HEK293 (cell line): ENCODE measurements at regions not wholly inside any gene's neighbourhood (a gene's known extent, or its start where the extent isn't known, plus 50 kb on each side); places are given as distances from the start of the nearest gene placed in this dataset.

Source experiments
- CTCF ChIP-seq: fragments of 450-650 bp; formaldehyde crosslinking; IDR thresholded peaks from 2 replicates; pipeline ENCODE4 v1.5.1; 2016; ENCODE audit warnings: missing biosample characterization, missing genetic modification characterization
- SCRT2 ChIP-seq: fragments of 450-650 bp; formaldehyde crosslinking; IDR thresholded peaks from 2 replicates; pipeline ENCODE4 v1.5.1; 2016; ENCODE audit warnings: missing biosample characterization, missing genetic modification characterization
- TRIM28 ChIP-seq: IDR thresholded peaks from 2 replicates; pipeline ENCODE4 v1.6.1; 2011; ENCODE audit warnings: low read length, control low read depth, borderline replicate concordance
- ZBTB17 ChIP-seq: fragments of 450-650 bp; formaldehyde crosslinking; IDR thresholded peaks from 2 replicates; pipeline ENCODE4 v1.5.1; 2016; ENCODE audit warnings: missing biosample characterization, missing genetic modification characterization
- ZBTB7A ChIP-seq: fragments of 450-650 bp; formaldehyde crosslinking; IDR thresholded peaks from 2 replicates; pipeline ENCODE4 v1.5.1; 2016; ENCODE audit warnings: low read depth, missing biosample characterization, missing genetic modification characterization
- ZNF146 ChIP-seq: fragments of 450-650 bp; formaldehyde crosslinking; IDR thresholded peaks from 2 replicates; pipeline ENCODE4 v1.5.1; 2016; ENCODE audit warnings: missing biosample characterization, missing genetic modification characterization
- ZNF302 ChIP-seq: fragments of 450-650 bp; formaldehyde crosslinking; IDR thresholded peaks from 2 replicates; pipeline ENCODE4 v1.5.1; 2016; ENCODE audit warnings: missing biosample characterization, missing genetic modification characterization, low read depth
- ZNF561 ChIP-seq: fragments of 450-650 bp; IDR thresholded peaks from 2 replicates; pipeline ENCODE4 v1.5.1; 2018; ENCODE audit warnings: missing biosample characterization, missing genetic modification characterization, borderline replicate concordance
- ZNF580 ChIP-seq: fragments of 450-650 bp; formaldehyde crosslinking; IDR thresholded peaks from 2 replicates; pipeline ENCODE4 v1.5.1; 2016; ENCODE audit warnings: missing biosample characterization, missing genetic modification characterization
- ZNF704 ChIP-seq: fragments of 450-650 bp; formaldehyde crosslinking; IDR thresholded peaks from 2 replicates; pipeline ENCODE4 v1.5.1; 2016; ENCODE audit warnings: missing biosample characterization, missing genetic modification characterization
- ZNF707 ChIP-seq: fragments of 450-650 bp; formaldehyde crosslinking; IDR thresholded peaks from 2 replicates; pipeline ENCODE4 v1.5.1; 2016; ENCODE audit warnings: missing biosample characterization, missing genetic modification characterization

- TF ChIP-seq ZNF707 (tag by site-specific recombination), result no peak
- TF ChIP-seq ZNF561 (tag by site-specific recombination), result no peak
- no peak for TF ChIP-seq CTCF
- no peak for TF ChIP-seq ZNF302 (tag by site-specific recombination)
- TF ChIP-seq ZNF146 (tag by site-specific recombination), result no peak
- no peak for TF ChIP-seq ZBTB17 (tag by site-specific recombination)
- TF ChIP-seq ZNF580 (tag by site-specific recombination), result no peak
- TF ChIP-seq ZNF704 (tag by site-specific recombination), result no peak
- TF ChIP-seq TRIM28, result no peak
- TF ChIP-seq SCRT2 (tag by site-specific recombination), result no peak
- no peak for TF ChIP-seq ZBTB7A (tag by site-specific recombination)
These were observed 111.3 kb upstream of the CDYL start for GRCh38 chr6:4664911-4665310.
